Choroid plexus epithelial cell (primary cell): ENCODE measurements at regions not wholly inside any gene's neighbourhood (a gene's known extent, or its start where the extent isn't known, plus 50 kb on each side); places are given as distances from the start of the nearest gene placed in this dataset.

Experiments
- DNase-seq: peaks from one replicate; pipeline ENCODE4 v3.0.0-alpha.2; 2010; ENCODE audit warnings: low read depth
- H3K4me3 ChIP-seq: 2 replicates; pipeline ENCODE4 v1.5.1; 2011; ENCODE audit warnings: low read depth, mild to moderate bottlenecking, control low read depth, low read length, moderate library complexity
- CTCF ChIP-seq: conservative IDR thresholded peaks from 2 replicates; pipeline ENCODE4 v1.5.1; 2011; ENCODE audit warnings: low read depth, mild to moderate bottlenecking, control low read depth, inconsistent platforms, low read length, moderate library complexity

- no peak for TF ChIP-seq CTCF
- no peak for DNase-seq
- no peak overlapping the region for H3K4me3 ChIP-seq
Observed at GRCh38 chr3:16081661-16082060, 92.8 kb upstream of the GALNT15 start.

DNA sequence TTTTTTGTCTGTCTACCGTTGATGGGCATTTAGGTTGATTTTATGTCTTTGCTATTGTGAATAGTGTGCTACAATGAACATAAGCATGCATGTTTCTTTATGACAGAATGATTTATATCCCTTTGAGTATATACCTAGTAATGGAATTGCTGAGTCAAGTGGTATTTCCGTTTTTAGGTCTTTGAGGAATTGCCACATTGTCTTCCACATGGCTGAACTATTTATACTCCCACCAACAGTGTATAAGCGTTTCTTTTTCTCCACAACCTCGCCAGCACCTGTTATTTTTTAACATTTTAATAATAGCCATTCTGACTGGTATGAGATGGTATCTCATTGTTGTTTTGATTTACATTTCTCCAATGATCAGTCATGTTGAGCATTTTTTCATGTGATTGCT lies 89.6 kb upstream of the GALNT15 start:
- no peak for TF ChIP-seq CTCF
- DNase-seq: peak; percentile 62
- no peak overlapping the region for H3K4me3 ChIP-seq

DNA sequence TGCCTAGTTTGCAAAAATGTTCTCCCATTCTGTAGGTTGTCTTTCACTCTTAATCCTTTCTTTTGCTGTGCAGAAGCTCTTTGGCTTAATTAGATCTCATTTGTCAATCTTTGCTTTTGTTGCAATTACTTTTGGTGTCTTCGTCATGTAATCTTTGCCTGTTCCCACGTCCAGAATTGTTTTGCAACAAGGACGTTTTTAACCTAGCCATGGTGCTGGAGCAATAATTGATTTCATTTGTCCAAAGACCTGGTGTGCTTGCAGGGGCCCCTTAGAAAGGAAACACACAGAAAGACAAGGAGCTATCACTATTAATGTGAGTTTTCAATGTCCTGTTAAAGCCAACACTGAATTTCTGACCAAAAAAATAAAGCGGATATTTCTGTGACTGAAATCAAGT lies 89.1 kb upstream of the GALNT15 start:
- no peak for DNase-seq
- TF ChIP-seq CTCF: no peak
- no peak overlapping the region for H3K4me3 ChIP-seq

DNA sequence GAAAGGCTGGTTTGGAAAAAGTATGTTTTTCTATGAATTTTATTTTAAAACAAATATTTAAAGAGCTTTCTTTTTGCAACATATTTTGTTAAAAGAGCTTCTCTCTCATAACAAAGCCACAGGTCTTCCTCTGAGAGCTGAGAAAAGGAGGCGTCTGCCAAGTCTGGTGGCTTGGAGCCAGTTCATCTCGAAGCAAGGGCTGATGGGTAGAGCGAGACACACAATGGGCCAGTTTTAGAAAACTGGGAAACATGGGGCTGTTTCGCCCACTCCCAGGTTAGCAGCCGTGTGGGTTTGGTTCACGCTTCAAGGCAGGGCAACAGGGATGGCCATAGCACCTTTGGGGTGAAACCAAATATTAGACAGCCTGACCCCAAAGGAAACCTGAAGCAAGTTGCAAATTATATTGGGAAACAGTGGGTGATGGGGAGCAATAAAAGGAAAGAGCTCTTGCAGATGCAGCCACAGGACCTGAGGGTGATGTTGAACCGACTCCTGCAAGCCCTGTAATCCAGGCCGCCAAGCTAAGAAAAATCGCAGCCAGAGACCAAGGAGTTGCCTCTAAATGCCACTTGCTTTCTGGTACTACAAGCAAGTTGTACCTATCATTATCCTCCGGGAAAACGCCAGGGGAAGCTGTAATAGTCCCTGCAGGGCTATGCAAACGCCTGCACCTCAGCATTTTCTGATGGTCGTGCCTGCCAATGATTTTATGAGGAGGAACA lies 88.4 kb upstream of the GALNT15 start:
- no peak for TF ChIP-seq CTCF
- DNase-seq: peak; percentile 81
- no peak overlapping the region for H3K4me3 ChIP-seq

DNA sequence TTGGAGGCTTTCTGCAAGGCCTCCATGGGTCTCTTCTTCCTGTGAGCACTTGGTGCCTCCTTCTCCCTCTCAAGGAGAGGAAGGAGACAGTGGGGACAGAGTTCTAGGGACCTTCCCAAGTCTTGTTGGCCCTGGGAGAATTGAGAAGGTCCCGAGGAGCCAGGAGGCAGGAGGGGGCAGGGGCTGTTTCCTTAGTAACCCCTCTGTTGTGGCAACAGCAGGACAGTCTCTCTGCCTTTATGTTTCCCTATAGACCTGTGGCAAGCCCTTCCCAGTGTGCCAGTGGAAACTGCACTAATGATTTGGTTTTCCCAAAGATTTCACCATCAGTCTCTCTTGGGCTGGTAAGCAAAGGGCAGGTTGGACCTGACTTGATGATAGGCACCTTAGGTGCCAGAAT lies 87.8 kb upstream of the GALNT15 start:
- TF ChIP-seq CTCF: no peak
- no peak overlapping the region for H3K4me3 ChIP-seq
- no peak for DNase-seq

- H3K4me3 ChIP-seq: no peak overlapping the region
- no peak for TF ChIP-seq CTCF
- no peak for DNase-seq
Observed at GRCh38 chr3:16088496-16088895, 86.0 kb upstream of the GALNT15 start.

GRCh38 chr3:16089521-16089920 lies 85.0 kb upstream of the GALNT15 start:
- no peak for TF ChIP-seq CTCF
- no peak overlapping the region for H3K4me3 ChIP-seq
- no peak for DNase-seq
